M059J (cell line): ENCODE measurements at regions not wholly inside any gene's neighbourhood (a gene's known extent, or its start where the extent isn't known, plus 50 kb on each side); places are given as distances from the start of the nearest gene placed in this dataset.

Source experiments
- DNase-seq: peaks from one replicate; pipeline ENCODE4 v3.0.0-alpha.2; 2012; ENCODE audit warnings: low read depth

GRCh38 chr6:113290684-113291083 lies 566.5 kb upstream of the MARCKS start:
- no peak for DNase-seq

GRCh38 chr6:113291751-113292445 lies 565.2 kb upstream of the MARCKS start:
- DNase-seq = peak; percentile 29

DNA sequence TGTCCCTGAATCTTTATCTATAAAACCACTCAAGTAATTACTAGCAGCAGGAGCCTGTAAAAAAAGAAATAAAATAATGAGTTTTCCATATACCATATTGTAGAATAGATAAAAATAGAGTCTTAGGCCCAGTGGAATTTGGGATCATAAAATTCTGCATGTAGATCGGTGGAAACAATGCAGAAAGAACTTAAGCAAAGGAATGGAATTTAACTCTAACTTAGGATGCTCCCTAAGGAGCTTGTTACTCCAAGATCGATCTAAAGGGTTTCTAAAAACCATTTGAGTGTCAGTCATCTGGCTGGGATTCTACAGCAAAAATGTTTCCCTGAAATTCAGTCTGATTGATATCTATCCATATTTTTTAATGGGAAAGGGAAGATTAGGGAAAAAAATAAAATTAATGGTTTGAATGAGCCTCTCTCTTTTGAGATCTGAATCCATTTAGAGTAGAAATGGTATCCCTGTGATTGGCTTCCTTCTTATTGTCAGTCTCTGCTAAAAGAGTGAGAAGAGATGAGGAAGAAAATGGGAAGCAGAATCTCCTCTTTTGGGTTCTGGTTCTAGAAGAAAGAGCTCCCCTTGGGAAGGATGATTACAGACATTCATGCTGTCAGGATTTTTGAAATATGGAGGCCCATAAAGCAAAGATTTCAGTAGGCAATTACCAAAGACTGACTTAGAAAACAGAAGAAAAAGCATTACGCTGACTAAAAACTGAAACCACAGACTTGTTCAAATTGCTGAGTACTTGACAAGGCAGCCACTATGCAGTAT lies 564.3 kb upstream of the MARCKS start:
- DNase-seq = no peak

DNA sequence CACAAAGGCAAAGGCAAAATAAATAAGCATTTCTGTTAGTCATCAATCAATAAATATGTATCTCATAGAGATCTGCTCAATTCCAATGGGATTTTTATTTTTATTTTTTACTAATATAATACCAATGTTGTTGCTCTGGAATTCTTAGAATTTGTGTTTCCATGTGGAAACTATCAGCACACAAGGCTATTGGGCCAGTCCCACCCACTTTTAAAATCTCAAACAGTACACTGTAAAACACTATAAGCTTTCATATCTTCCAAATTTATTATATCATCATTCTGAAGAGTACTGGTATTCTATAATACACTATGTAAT lies 563.8 kb upstream of the MARCKS start:
- DNase-seq = no peak

GRCh38 chr6:113299531-113299930 lies 557.6 kb upstream of the MARCKS start:
- no peak for DNase-seq

- no peak for DNase-seq
These were observed 555.5 kb upstream of the MARCKS start for GRCh38 chr6:113301651-113302050.

DNA sequence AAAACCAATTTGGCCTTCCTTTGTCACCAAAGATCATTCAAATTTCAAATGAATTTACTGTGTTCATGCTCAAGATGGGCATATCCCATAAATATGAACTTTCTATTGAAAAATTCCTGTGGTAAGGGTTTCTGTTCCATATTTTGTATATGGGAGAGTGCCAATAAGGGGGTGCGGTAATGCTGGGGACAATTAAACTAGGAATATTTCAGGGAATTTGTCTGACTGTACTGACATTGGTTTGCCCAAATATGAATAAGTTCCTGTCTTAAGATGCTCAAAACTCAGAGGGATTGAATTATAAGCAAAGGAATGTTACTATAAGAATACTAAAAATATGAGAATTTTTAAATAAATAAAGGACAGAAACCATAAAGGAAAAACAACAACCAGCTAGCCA lies 553.0 kb upstream of the MARCKS start:
- DNase-seq = no peak

- peak; percentile 36 for DNase-seq
These were observed 550.5 kb upstream of the MARCKS start for GRCh38 chr6:113306552-113307145.

GRCh38 chr6:113308266-113308665 lies 548.9 kb upstream of the MARCKS start:
- DNase-seq = no peak

DNA sequence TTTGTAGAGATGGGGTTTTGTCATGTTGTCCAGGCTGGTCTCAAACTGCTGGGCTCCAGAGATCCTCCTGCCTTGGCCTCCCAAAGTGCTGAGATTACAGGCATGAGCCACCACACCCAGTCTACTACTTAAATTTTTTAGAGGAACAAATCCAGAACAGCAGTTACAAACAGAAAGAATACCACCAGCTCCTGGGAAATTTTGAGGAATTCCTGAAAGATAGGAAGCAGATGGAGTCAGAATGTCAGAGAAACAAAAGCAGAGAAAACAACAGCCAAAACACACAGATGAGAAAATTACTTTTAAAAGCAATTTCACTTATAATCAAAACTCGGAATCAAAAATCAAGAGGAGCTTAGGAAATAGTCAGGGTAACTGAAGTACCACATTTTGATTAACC lies 543.3 kb upstream of the MARCKS start:
- DNase-seq = no peak

GRCh38 chr6:113315165-113315564 lies 542.0 kb upstream of the MARCKS start:
- no peak for DNase-seq

- DNase-seq = no peak
These were observed 541.3 kb upstream of the MARCKS start for GRCh38 chr6:113315879-113316278.

DNA sequence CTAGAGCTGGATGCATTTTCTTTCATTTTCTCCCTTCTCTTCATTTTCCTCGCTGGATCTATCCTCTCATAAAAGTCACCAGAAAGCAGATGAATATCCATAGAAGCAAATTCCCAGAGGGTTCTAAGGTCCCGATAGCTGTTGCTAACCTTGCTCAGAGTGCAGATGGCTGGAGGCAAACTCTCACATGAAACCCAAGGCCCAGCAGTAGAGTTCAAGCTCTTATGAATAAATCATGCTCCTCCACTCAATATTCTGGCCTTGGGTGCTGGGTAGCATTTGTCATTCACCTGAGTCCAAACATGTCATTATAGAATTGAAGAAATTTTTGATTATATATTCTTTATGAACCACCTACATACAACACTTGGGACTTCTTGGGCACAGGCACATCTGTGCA lies 539.7 kb upstream of the MARCKS start:
- DNase-seq = no peak

GRCh38 chr6:113317891-113318574 lies 539.1 kb upstream of the MARCKS start:
- no peak for DNase-seq

DNA sequence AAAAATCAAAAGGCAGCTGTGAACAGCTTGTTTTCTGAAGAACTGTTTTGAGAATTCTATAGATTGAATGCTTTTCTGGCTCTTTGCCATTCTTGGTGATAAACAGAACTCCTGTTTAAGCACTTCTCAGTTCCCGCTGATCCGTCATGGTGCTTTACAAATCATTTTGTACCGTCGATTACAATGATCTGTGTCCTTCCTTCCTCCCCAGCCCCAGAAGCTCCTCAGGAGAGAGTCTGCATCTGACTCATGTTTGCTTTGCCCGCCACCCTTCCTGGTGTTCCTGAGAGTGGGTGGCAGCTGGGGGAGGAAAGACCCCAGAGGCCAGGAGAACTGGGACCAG lies 538.6 kb upstream of the MARCKS start:
- no peak for DNase-seq

DNA sequence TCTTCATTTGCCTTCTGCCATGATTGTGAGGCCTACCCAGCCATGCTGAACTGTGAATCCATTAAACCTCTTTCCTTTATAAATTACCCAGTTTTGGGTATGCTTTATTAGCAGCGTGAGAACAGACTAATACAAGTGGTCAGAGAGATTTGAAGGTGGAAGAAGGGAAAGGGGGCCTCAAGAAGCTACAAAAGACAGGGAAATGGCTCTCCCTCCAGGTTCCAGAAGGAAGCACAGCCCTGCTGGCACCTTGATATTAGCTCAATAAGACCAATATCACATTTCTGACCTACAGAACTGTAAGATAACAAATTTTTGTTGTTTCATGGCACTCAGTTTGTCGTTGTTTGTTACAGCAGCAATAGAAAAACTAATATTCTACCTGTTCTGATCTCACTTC lies 536.5 kb upstream of the MARCKS start:
- no peak for DNase-seq

DNA sequence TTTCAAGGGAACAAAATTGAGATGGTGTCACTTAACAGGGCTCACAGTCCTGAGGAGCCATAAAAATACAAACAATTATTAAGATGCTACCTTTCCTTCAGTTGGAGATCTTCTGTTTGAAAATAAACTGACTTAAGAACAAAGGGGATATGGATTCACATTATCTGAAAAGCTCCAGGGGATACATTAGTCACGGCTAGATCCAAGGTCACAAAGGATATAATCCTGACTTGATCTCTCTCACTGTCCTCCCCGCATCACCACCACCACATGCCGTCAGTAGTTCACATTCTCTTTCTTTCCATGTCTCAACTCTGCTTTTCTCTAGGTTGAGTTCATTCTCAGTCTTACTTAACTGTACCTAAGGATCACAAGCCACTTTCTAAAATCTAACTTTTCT lies 530.4 kb upstream of the MARCKS start:
- no peak for DNase-seq

- DNase-seq = peak; percentile 67
These were observed 528.2 kb upstream of the MARCKS start for GRCh38 chr6:113328886-113329381.

- no peak for DNase-seq
These were observed 527.1 kb upstream of the MARCKS start for GRCh38 chr6:113329942-113330635.

- DNase-seq = no peak
These were observed 526.6 kb upstream of the MARCKS start for GRCh38 chr6:113330636-113330946.

DNA sequence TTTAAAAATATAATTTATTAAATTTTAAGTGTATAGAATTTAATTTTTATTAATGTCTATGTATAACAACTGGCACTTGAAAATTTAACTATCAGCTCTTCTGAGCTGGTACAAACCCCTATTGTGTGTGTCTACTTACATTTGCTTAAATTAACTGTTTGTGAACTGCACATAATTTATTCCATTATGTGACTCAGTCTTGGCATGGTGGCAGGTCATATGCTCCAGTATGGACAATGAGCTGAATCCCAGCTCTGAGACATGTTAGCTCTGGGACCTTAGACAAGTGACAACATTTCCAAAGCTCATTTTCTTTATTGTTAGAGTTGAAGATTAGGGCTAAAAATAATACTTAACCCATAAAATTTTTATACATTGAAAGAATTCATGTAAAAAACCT lies 526.1 kb upstream of the MARCKS start:
- no peak for DNase-seq

GRCh38 chr6:113338644-113339043 lies 518.5 kb upstream of the MARCKS start:
- DNase-seq = no peak
